GM23338 (cell line): ENCODE measurements at regions not wholly inside any gene's neighbourhood (a gene's known extent, or its start where the extent isn't known, plus 50 kb on each side); places are given as distances from the start of the nearest gene placed in this dataset.

ENCODE experiments used
- ATAC-seq: fragments of 200-7000 bp; cut with Tn5 transposase; 3 replicates; pipeline ENCODE4 v1.9.1; 2020
- DNase-seq: peaks from one replicate; pipeline ENCODE4 v3.0.0-alpha.2; 2015; ENCODE audit warnings: low spot score
- H2AFZ ChIP-seq: fragments of 200-600 bp; sonication (generic); 2 replicates; pipeline ENCODE4 v1.8.0; 2016; ENCODE audit warnings: antibody characterized with exemption, mild to moderate bottlenecking, moderate library complexity
- H3F3A ChIP-seq: fragments of 200-600 bp; sonication (generic); replicated peaks from 2 replicates; pipeline ENCODE4 v1.8.0; 2017; ENCODE audit warnings: antibody characterized with exemption, mixed run types, low read depth
- H3K27ac ChIP-seq: fragments of 200-600 bp; sonication (generic); 2 replicates; pipeline ENCODE4 v1.6.1; 2016; ENCODE audit warnings: low read depth
- H3K27me3 ChIP-seq: fragments of 200-600 bp; sonication (generic); 2 replicates; pipeline ENCODE4 v1.8.0; 2016; ENCODE audit warnings: mild to moderate bottlenecking, mixed run types, moderate library complexity; ENCODE audit not compliant: insufficient read depth
- H3K36me3 ChIP-seq: fragments of 200-600 bp; sonication (generic); 2 replicates; pipeline ENCODE4 v1.8.0; 2016; ENCODE audit warnings: mild to moderate bottlenecking; ENCODE audit not compliant: insufficient read depth
- H3K4me1 ChIP-seq: fragments of 200-600 bp; sonication (generic); 2 replicates; pipeline ENCODE4 v1.8.0; 2016; ENCODE audit warnings: mild to moderate bottlenecking, moderate library complexity; ENCODE audit not compliant: insufficient read depth
- H3K4me2 ChIP-seq: fragments of 200-600 bp; sonication (generic); 2 replicates; pipeline ENCODE4 v1.7.1; 2017; ENCODE audit warnings: mixed run types
- H3K4me3 ChIP-seq: fragments of 200-600 bp; sonication (generic); 2 replicates; pipeline ENCODE4 v1.6.1; 2016; ENCODE audit warnings: mixed run types
- H3K79me2 ChIP-seq: fragments of 200-600 bp; sonication (generic); replicated peaks from 2 replicates; pipeline ENCODE4 v1.8.0; 2017; ENCODE audit warnings: mild to moderate bottlenecking; ENCODE audit not compliant: insufficient read depth
- H3K9me2 ChIP-seq: fragments of 200-600 bp; sonication (generic); 2 replicates; pipeline ENCODE4 v1.8.0; 2017; ENCODE audit not compliant: insufficient read depth
- H4K20me1 ChIP-seq: fragments of 200-600 bp; sonication (generic); replicated peaks from 2 replicates; pipeline ENCODE4 v1.8.0; 2017; ENCODE audit warnings: mild to moderate bottlenecking; ENCODE audit not compliant: insufficient read depth
- H3K27ac Mint-ChIP-seq: 2 replicates; pipeline ENCODE4 v1.8.0; 2020; ENCODE audit warnings: inconsistent platforms, mild to moderate bottlenecking, moderate library complexity, mixed read lengths
- H3K27me3 Mint-ChIP-seq: 3 replicates; pipeline ENCODE4 v1.8.0; 2022; ENCODE audit warnings: low read depth, mild to moderate bottlenecking, moderate library complexity, mixed read lengths, inconsistent platforms; ENCODE audit not compliant: insufficient read depth, poor library complexity
- H3K36me3 Mint-ChIP-seq: 3 replicates; pipeline ENCODE4 v1.8.0; 2021; ENCODE audit warnings: low read depth, mild to moderate bottlenecking, inconsistent platforms, moderate library complexity, mixed read lengths
- H3K4me1 Mint-ChIP-seq: 3 replicates; pipeline ENCODE4 v1.8.0; 2020; ENCODE audit warnings: mild to moderate bottlenecking, inconsistent platforms, mixed read lengths
- H3K4me3 Mint-ChIP-seq: 3 replicates; pipeline ENCODE4 v1.8.0; 2021; ENCODE audit warnings: moderate library complexity, mild to moderate bottlenecking, inconsistent platforms, mixed read lengths
- H3K9me3 Mint-ChIP-seq: 3 replicates; pipeline ENCODE4 v1.8.0; 2020; ENCODE audit warnings: moderate library complexity, mild to moderate bottlenecking, inconsistent platforms, mixed read lengths
- CREB1 ChIP-seq: fragments of 250-450 bp; sonication (Bioruptor Pico); IDR thresholded peaks from 2 replicates; pipeline ENCODE4 v1.5.0; 2020; ENCODE audit warnings: low read depth, mild to moderate bottlenecking, moderate library complexity
- CTCF ChIP-seq, 2 experiments: fragments of 200-600 bp in 1 of 2; sonication (generic) in 1 of 2; conservative IDR thresholded peaks; 2 replicates each; pipeline versions ENCODE4 v1.5.1 to v1.6.1; 2016 to 2017; ENCODE audit warnings: antibody characterized with exemption in 2 of 2, low read depth in 2 of 2, mild to moderate bottlenecking in 2 of 2, moderate library complexity in 1 of 2
- ETS1 ChIP-seq: IDR thresholded peaks from 2 replicates; pipeline ENCODE4 v1.6.1; 2016; ENCODE audit warnings: antibody characterized with exemption
- EZH2 ChIP-seq: fragments of 200-600 bp; sonication (generic); IDR thresholded peaks from one replicate; pipeline ENCODE4 v1.8.0; 2017; ENCODE audit warnings: antibody characterized with exemption, mild to moderate bottlenecking, low read depth; ENCODE audit not compliant: unreplicated experiment
- JUNB ChIP-seq: IDR thresholded peaks from one replicate; pipeline ENCODE4 v1.6.1; 2016; ENCODE audit warnings: antibody characterized with exemption; ENCODE audit not compliant: unreplicated experiment
- POLR2AphosphoS5 ChIP-seq: IDR thresholded peaks from 2 replicates; pipeline ENCODE4 v1.6.1; 2016; ENCODE audit warnings: antibody characterized with exemption, low read depth
- ZNF462 ChIP-seq: fragments of 250-450 bp; sonication (Bioruptor Pico); IDR thresholded peaks from 2 replicates; pipeline ENCODE4 v1.5.0; 2020; ENCODE audit warnings: mild to moderate bottlenecking, moderate library complexity

GRCh38 chr2:220469201-220469600 lies 841.8 kb downstream of the SLC4A3 start (continued):
- TF ChIP-seq ZNF462 (CRISPR knock-in tag) (no peak), POLR2AphosphoS5 (no peak), CTCF (conservative IDR thresholded peaks at IDR 0.05; ENCODE audit: low read depth in 2 of 2) (no peak)

GRCh38 chr2:220473611-220474010 lies 846.2 kb downstream of the SLC4A3 start:
- H3K36me3 Mint-ChIP-seq = no peaks in the 10 kb centered on the region
- no peak overlapping the region for H3K27ac Mint-ChIP-seq
- Histone ChIP-seq H3K27me3 (no peaks in the 10 kb centered on the region), H3K36me3 (no peaks in the 10 kb centered on the region), H3K9me2 (0 out of 2 replicates have a peak, but pooled peaks cover 3% of the 10 kb centered on the region), H3K79me2 (no peaks in the 10 kb centered on the region), H3F3A (no peaks in the 10 kb centered on the region), H3K4me1 (no peaks in the 10 kb centered on the region), H2AFZ (no peak overlapping the region), H4K20me1 (no peaks in the 10 kb centered on the region), H3K4me3 (no peak overlapping the region), H3K4me2 (no peak overlapping the region), H3K27ac (no peak overlapping the region)
- no peaks in the 10 kb centered on the region for H3K27me3 Mint-ChIP-seq
- peaks cover 3% of the 10 kb centered on the region; the same call in 1 of the 3 replicates for H3K4me1 Mint-ChIP-seq
- DNase-seq = no peak
- no peak overlapping the region for H3K4me3 Mint-ChIP-seq
- no peaks in the 10 kb centered on the region for H3K9me3 Mint-ChIP-seq
- no peak for ATAC-seq
- TF ChIP-seq CREB1 (CRISPR knock-in tag) (no peak), ETS1 (no peak), EZH2 (no peak), JUNB (no peak), ZNF462 (CRISPR knock-in tag) (no peak)
